ACHN (cell line): ENCODE measurements at regions not wholly inside any gene's neighbourhood (a gene's known extent, or its start where the extent isn't known, plus 50 kb on each side); places are given as distances from the start of the nearest gene placed in this dataset.

Experiments used
- DNase-seq: peaks from one replicate; pipeline ENCODE4 v3.0.0-alpha.2; 2015
- in situ Hi-C: cut with HindIII; loops from 2 replicates; pipeline ENCODE4 v1.10.0; 2017; ENCODE audit warnings: low sequenced_read_pairs, low pct_ligation_motif_present, low pct_unique_long_range_greater_than_20kb

- DNase-seq, result no peak
- in situ Hi-C loops, result no loop called here
Observed at GRCh38 chr12:86681060-86681459, 424.9 kb upstream of the MGAT4C start.

GRCh38 chr12:86675197-86675596 is 419.0 kb upstream of the MGAT4C start:
- DNase-seq, result no peak
- in situ Hi-C loops, result no loop called here

GRCh38 chr12:86670986-86671385 is 414.8 kb upstream of the MGAT4C start:
- no peak for DNase-seq
- in situ Hi-C loops, result no loop called here

DNA sequence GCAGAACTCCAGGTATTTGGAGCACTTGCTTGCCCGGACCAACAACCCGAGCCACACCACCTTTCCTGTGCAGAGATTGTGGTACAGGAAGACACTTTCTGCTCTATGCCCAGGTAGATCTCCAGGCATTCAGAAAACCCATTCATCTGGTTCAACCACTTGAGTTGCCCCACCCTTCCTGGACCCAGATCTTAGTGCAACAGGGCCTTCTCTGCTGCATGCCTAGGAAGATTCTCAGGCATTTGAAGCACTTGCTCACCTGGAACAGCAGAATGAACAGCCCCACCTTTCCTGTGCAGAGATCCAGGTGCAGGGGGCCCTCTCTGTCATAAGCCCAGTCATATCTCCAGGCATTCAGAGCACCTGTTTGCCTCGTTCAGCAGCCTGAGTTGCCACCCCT is 412.8 kb upstream of the MGAT4C start:
- no peak for DNase-seq
- in situ Hi-C loops, result no loop called here

DNA sequence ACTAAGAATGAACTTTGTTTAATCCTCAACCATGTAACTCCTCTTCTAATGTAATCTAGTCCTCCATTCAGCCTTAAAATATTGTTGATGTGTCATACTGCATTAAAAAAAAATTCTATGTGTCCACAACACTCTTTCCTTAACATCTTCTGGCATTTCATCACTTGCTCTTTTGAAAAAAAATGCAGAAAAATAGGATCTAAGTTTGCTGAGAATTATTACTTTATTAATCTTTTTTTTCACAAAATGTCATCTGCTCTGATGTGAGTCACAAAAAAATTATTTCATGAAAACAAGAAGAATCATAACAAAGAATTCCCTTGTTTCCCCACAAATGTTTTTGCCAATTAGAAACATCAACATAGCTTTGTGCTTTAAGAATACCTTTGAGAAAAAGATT is 410.1 kb upstream of the MGAT4C start:
- in situ Hi-C loops, result no loop called here
- no peak for DNase-seq

- in situ Hi-C loops, result no loop called here
- DNase-seq, result no peak
Observed at GRCh38 chr12:86663716-86664115, 407.5 kb upstream of the MGAT4C start.

DNA sequence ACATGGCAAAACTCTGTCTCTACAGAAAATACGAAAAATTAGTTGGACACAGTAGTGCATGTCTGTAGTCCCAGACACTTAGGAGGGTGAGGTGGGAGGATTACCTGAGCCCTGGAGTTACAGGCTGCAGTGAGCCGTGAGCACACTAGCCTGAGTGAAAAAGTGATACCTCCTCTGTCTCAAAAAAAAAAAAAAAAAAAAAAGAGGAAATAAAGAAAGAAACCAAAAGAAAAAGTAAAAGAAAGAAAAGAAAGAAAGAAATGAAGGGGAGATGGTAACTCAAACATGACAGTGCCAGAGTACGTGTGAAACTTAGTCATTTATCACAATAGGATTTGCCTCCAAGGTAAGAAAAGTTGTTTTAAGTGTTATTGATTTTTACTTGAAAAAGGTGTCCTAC is 407.0 kb upstream of the MGAT4C start:
- DNase-seq, result no peak
- in situ Hi-C loops, result no loop called here

- no peak for DNase-seq
- in situ Hi-C loops, result no loop called here
Observed at GRCh38 chr12:86662464-86662863, 406.3 kb upstream of the MGAT4C start.

DNA sequence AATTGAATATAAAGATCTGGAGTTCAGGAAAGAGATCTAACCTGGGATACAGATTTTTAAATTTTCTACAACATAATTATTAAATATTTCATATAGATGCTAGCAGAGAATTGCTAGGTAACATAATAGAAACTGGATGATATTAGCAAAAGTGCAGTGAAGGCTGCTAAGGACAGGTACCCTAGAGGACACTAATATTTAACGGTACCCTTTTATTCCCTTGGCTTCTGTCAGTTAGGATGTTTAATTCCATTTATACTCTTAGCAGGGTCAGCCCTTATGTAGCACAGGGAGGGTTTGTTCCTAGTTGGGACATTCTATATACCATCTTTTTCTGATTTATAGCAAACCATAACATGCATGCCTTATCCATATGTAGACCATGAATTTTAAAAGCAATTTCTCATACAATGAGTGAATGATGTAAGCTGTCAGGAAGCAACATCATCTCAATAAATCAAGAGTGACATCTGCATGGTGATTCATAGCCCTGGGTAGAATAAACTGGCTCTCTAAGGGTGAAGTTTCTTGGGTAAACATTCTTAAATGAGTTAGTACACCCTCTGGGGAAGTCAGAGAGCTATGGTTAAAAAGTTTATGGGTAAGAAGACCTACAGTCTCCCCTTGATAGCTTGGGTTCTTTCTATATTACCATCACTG is 404.4 kb upstream of the MGAT4C start:
- DNase-seq, result peak; percentile 28
- in situ Hi-C loops, result no loop called here

- in situ Hi-C loops, result no loop called here
- no peak for DNase-seq
Observed at GRCh38 chr12:86659985-86660384, 403.8 kb upstream of the MGAT4C start.

GRCh38 chr12:86658303-86658702 is 402.1 kb upstream of the MGAT4C start:
- in situ Hi-C loops, result no loop called here
- DNase-seq, result no peak

DNA sequence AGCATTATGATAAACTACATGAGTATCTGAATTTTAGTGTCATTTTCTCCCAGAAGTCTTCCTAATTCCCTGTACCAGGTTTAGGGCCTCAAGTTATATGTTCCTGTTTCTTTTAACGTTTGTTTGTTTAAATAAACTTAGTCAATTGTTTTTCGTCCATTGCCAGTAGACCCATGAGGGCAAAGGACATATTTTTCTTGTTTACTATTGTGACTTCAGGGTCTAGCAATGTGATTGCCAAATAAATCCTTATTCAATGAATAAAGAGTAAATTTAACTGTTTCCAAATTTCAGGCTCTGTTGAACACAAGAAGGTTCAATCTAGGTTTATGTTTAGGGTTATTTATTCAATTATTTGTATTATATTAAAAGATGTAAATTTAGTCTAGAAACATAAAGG is 391.6 kb upstream of the MGAT4C start:
- in situ Hi-C loops, result no loop called here
- no peak for DNase-seq

DNA sequence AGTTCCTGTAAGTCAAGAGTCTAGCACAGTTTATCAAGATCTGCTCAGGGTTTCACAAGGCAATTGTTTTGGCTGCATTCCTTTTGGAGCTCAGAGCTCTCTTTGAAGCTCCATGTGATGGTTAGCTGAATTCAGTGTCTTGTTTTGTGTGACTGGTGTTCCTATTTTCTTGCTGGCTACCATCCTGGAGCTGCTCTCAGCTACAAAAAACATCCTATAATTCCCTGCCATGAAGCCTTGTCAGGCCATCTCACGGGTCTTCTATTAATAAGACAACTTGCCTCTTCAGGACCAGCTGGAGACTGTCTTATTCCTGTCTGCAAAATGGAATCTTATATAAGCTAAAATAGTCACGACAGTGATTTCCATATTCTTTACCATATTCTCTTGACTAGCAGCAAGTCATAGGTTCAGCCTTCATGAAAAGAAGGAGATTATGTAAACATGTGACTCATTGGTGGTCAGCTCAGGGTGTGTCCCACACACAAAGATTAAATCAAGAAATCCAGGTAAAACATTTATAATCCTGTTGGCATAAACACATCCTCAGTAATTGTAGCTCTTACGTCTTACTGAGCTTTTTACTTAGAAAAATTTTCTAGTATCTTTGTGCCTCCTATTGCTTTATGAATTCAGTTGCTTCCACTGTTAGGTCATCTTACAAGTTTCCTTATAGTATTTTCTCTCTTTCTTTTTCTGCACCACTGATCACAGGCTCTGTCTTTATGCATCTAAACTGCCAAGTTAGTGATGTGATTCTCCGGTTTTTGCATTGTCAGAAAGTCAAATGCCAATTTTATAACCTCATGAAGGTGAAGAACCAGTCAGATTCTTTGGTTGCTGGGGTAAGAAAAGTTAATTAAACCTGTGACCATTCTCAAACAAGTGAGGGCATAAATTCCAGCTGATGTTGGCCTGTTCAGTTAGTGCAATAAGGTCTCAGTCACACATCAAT is 378.5 kb upstream of the MGAT4C start:
- in situ Hi-C loops, result no loop called here

DNA sequence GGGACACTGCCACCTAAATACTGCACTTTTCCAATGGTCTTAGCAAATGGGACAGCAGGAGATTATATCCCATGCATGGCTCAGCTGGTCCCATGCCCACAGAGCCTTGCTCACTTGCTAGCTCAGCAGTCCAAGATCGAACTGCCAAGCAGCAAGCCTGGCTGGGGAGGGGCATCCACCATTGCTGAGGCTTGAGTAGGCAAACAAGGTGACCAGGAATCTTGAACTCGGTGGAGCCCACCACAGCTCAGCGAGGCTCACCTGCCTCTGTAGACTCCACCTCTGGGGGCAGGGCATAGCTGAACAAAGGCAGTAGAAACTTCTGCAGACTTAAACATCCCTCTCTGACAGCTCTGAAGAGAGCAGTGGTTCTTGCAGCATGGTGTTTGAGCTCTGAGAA is 370.8 kb upstream of the MGAT4C start:
- no peak for DNase-seq
- in situ Hi-C loops, result no loop called here

More for the DNA sequence above, 378.5 kb upstream of the MGAT4C start:
- no peak for DNase-seq

- in situ Hi-C loops, result no loop called here
- DNase-seq, result peak; percentile 30
Observed at GRCh38 chr12:86623267-86623666, 367.1 kb upstream of the MGAT4C start.

DNA sequence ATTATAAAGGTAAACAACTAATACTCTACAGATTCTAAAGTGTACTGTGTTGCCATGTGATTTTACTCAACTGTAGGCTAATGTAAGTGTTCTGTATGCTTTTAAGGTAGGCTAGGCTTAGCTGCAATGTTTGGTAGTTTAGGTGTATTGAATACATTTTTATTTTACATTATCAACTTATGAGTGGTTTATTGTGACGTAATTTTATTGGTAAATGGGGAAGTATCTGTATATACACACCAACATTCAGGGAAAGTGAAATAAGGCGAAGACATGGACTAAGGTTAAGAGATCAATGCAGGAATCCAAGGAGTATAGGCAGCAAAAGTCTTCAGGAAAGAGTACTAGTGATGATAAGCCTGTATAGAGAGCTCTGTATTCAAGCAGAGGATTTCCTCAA is 365.8 kb upstream of the MGAT4C start:
- in situ Hi-C loops, result no loop called here
- DNase-seq, result no peak

- in situ Hi-C loops, result no loop called here
- no peak for DNase-seq
Observed at GRCh38 chr12:86613311-86613710, 357.1 kb upstream of the MGAT4C start.

- no peak for DNase-seq
- in situ Hi-C loops, result no loop called here
Observed at GRCh38 chr12:86608638-86609037, 352.4 kb upstream of the MGAT4C start.

DNA sequence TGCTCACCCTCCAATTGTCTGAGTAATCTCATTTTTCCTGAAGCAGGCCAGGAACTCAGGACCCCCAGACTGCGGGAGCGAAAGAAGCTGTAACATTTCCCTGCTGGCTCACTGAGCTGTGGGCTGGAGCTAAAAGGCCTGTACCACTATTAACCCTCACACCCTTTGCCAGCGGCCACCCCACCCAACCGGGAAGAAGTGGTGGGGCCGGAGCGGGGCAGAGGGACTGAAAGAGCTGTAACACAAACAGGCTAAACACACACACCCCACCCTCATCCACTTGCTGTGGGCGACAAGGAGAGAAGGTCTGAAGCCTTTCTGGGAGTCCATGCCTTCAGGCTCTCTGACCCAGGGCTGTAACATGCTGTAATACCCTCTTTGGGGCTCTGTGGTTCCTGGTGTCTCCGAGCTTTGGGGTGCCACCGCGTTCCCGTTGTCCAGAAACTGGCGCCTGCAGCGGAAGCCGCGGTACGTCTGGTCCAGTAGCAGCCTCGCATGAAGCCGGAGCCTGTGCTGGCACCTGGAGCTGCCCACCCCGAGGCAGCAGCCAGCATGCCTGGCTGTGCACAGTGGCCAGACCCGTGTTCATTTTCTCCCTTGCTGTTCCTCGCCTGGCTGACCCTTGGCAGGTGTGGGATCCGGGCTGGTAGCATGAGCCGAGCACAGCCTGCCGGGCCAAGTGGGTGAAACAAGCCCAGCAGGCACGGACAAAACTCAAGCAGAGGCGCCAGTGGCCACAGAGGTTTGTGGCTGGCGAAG is 345.5 kb upstream of the MGAT4C start:
- DNase-seq, result no peak
- in situ Hi-C loops, result no loop called here
